Keratinocyte (primary cell): ENCODE measurements at regions not wholly inside any gene's neighbourhood (a gene's known extent, or its start where the extent isn't known, plus 50 kb on each side); places are given as distances from the start of the nearest gene placed in this dataset.

Experiments used
- DNase-seq: peaks from one replicate; pipeline ENCODE4 v3.0.0-alpha.2; 2011; ENCODE audit warnings: low read depth, missing footprints, low spot score
- FAIRE-seq: peaks from 2 replicates; lab custom pipeline; 2011; peaks lifted over from hg19 to GRCh38; lab: Jason Lieb, UNC
- H2AFZ ChIP-seq: 2 replicates; pipeline ENCODE4 v1.6.0; 2012; ENCODE audit warnings: low read length, control low read depth, inconsistent platforms; ENCODE audit not compliant: control insufficient read depth
- H3K27ac ChIP-seq: 2 replicates; pipeline ENCODE4 v1.5.1; 2011; ENCODE audit warnings: low read length; ENCODE audit not compliant: control insufficient read depth, insufficient read depth
- H3K27me3 ChIP-seq: 3 replicates; pipeline ENCODE4 v1.6.0; 2011; ENCODE audit warnings: low read length; ENCODE audit not compliant: control insufficient read depth, insufficient read depth; ENCODE audit errors: extremely low read depth
- H3K36me3 ChIP-seq, 2 experiments: 2 replicates in 1 of 2; 3 replicates in 1 of 2; pipeline ENCODE4 v1.5.1; 2011; ENCODE audit warnings: low read length in 2 of 2, mild to moderate bottlenecking in 1 of 2; ENCODE audit not compliant: control insufficient read depth in 2 of 2, insufficient read depth in 2 of 2; ENCODE audit errors: extremely low read depth in 1 of 2
- H3K4me1 ChIP-seq: 3 replicates; pipeline ENCODE4 v1.5.1; 2011; ENCODE audit warnings: low read length; ENCODE audit not compliant: control insufficient read depth, insufficient read depth; ENCODE audit errors: extremely low read depth
- H3K4me2 ChIP-seq: 3 replicates; pipeline ENCODE4 v1.6.0; 2011; ENCODE audit warnings: low read depth, low read length; ENCODE audit not compliant: control insufficient read depth, insufficient read depth; ENCODE audit errors: extremely low read depth
- H3K4me3 ChIP-seq, 3 experiments: fragments of 200-600 bp in 1 of 3; sonication (generic) in 1 of 3; 2 replicates in 2 of 3; 3 replicates in 1 of 3; pipeline ENCODE4 v1.5.1; 2011 to 2016; ENCODE audit warnings: low read length in 3 of 3, mild to moderate bottlenecking in 3 of 3, control low read depth in 2 of 3, inconsistent platforms in 1 of 3, low read depth in 1 of 3, mixed read lengths in 1 of 3, mixed run types in 1 of 3, moderate library complexity in 1 of 3; ENCODE audit not compliant: control insufficient read depth in 2 of 3, insufficient read depth in 2 of 3; ENCODE audit errors: extremely low read depth in 1 of 3
- H3K79me2 ChIP-seq: 2 replicates; pipeline ENCODE4 v1.6.0; 2012; ENCODE audit warnings: low read length; ENCODE audit not compliant: control insufficient read depth, insufficient read depth
- H3K9ac ChIP-seq: 3 replicates; pipeline ENCODE4 v1.6.0; 2011; ENCODE audit warnings: low read length; ENCODE audit not compliant: control insufficient read depth, insufficient read depth; ENCODE audit errors: extremely low read depth
- H3K9me1 ChIP-seq: 3 replicates; pipeline ENCODE4 v1.6.0; 2011; ENCODE audit warnings: low read length; ENCODE audit not compliant: control insufficient read depth, insufficient read depth; ENCODE audit errors: extremely low read depth
- H3K9me3 ChIP-seq: 2 replicates; pipeline ENCODE4 v1.5.1; 2012; ENCODE audit warnings: low read depth, low read length; ENCODE audit not compliant: control insufficient read depth
- H4K20me1 ChIP-seq: 3 replicates; pipeline ENCODE4 v1.6.0; 2011; ENCODE audit warnings: low read length; ENCODE audit not compliant: control insufficient read depth, insufficient read depth; ENCODE audit errors: extremely low read depth
- EZH2 ChIP-seq: IDR thresholded peaks from one replicate; pipeline ENCODE4 v1.6.1; 2012; ENCODE audit warnings: inconsistent platforms, mild to moderate bottlenecking, low read length, moderate library complexity
- dilution Hi-C: fragments of 300-500 bp; cut with MboI; formaldehyde crosslinking; loops from one replicate; pipeline ENCODE4 v1.7.0; 2020; ENCODE audit warnings: low sequenced_read_pairs; ENCODE audit not compliant: extremely low pct_ligation_motif_present
- TF ChIP-seq, protein P1 (sequence below), 3 experiments: IDR thresholded peaks in 1 of 3; conservative IDR thresholded peaks in 1 of 3; optimal IDR thresholded peaks in 1 of 3; 2 replicates in 2 of 3; 3 replicates in 1 of 3; pipeline versions ENCODE3 to v1.5.1; 2011; ENCODE audit warnings: low read length in 3 of 3, mild to moderate bottlenecking in 3 of 3, moderate library complexity in 2 of 3, control low read depth in 1 of 3, inconsistent platforms in 1 of 3; ENCODE audit not compliant: insufficient read depth in 2 of 3; ENCODE audit errors: extremely low read depth in 1 of 3

DNA sequence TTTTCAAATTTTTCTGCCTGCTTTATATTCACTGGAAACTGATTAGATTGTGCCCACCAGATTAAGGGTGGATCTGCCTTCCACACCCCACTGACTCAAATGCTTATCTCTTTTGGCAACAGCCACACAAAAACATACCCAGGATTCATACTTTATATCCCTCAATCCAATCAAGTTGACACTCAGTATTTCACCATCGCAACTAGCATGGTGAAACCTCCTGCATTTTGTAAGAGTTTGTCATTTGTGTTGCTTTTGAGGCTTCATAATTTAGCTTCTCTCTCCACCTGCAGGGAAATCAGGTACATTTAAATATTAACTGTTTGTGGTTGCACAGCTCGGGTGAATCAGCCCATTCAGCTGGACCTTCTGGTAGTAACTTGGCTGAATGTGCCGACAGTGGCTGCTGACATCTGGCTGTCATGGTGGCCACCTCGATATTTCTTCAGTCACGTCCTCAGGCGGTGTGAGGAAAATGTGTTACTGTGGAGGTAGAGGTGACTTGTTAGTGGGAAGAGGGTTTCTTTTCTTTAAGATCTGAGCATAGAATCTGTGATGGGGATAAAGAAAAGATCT lies 224.0 kb downstream of the PTBP2 start:
- Histone ChIP-seq H3K27me3 (no peaks in the 10 kb centered on the region), H3K4me3 (no peak overlapping the region), H3K79me2 (no peaks in the 10 kb centered on the region), H4K20me1 (no peaks in the 10 kb centered on the region), H3K27ac (no peak overlapping the region), H3K9me3 (no peaks in the 10 kb centered on the region), H3K36me3 (no peaks in the 10 kb centered on the region), H3K4me2 (no peak overlapping the region), H2AFZ (no peak overlapping the region), H3K9me1 (no peaks in the 10 kb centered on the region), H3K9ac (no peak overlapping the region), H3K4me1 (no peaks in the 10 kb centered on the region)
- DNase-seq = no peak
- no peak for TF ChIP-seq EZH2
- TF ChIP-seq, protein P1, sequence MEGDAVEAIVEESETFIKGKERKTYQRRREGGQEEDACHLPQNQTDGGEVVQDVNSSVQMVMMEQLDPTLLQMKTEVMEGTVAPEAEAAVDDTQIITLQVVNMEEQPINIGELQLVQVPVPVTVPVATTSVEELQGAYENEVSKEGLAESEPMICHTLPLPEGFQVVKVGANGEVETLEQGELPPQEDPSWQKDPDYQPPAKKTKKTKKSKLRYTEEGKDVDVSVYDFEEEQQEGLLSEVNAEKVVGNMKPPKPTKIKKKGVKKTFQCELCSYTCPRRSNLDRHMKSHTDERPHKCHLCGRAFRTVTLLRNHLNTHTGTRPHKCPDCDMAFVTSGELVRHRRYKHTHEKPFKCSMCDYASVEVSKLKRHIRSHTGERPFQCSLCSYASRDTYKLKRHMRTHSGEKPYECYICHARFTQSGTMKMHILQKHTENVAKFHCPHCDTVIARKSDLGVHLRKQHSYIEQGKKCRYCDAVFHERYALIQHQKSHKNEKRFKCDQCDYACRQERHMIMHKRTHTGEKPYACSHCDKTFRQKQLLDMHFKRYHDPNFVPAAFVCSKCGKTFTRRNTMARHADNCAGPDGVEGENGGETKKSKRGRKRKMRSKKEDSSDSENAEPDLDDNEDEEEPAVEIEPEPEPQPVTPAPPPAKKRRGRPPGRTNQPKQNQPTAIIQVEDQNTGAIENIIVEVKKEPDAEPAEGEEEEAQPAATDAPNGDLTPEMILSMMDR (optimal IDR thresholded peaks at IDR 0.05 in 1 of 3, IDR thresholded peaks at IDR 0.05 in 1 of 3, conservative IDR thresholded peaks at IDR 0.05 in 1 of 3; ENCODE audit: extremely low read depth in 1 of 3, insufficient read depth in 2 of 3, low read length in 3 of 3) = no peak
- dilution Hi-C loops = no loop called here
- FAIRE-seq = no peak

DNA sequence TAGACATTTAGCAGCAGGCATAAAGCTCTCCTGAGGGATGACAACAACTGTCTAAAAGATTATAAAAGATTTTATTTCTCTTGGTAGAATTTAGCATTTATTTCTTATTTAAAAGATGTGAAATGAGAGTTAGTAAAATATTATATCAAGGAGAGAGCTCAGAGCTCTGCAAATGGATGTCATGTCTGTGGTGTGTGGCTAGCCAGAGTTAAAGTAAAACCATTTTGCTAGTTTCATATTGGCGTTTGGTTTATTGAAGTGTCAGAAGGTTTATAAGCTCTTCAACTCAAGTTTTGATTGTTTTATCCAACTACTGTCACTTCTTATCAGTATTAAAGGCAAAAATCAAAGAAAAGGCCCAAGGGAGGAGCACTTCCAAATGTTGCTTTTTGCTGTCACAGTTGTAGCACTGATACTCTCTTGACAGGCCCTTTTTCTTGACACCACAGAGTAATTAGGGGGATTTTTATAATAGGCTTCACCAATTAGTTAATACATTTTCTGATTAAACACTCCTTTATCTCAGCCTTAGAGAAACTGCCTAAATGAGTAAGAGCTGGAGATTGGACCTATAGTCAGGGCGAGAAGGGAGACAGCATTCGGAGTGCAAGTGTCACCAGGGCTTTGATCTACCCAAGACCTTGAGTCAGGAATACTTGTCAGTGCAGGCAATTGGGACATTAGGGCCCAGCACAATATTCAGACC lies 233.9 kb downstream of the PTBP2 start:
- no peaks in the 10 kb centered on the region for H3K9me1 ChIP-seq
- no peak overlapping the region for H3K9ac ChIP-seq
- H3K9me3 ChIP-seq = no peaks in the 10 kb centered on the region
- FAIRE-seq = no peak
- no peaks in the 10 kb centered on the region for H3K27me3 ChIP-seq
- no peaks in the 10 kb centered on the region for H3K4me1 ChIP-seq
- H2AFZ ChIP-seq = no peak overlapping the region
- TF ChIP-seq, protein P1 (optimal IDR thresholded peaks at IDR 0.05 in 1 of 3, IDR thresholded peaks at IDR 0.05 in 1 of 3, conservative IDR thresholded peaks at IDR 0.05 in 1 of 3; ENCODE audit: extremely low read depth in 1 of 3, insufficient read depth in 2 of 3, low read length in 3 of 3) = no peak
- TF ChIP-seq EZH2 = no peak
- no peaks in the 10 kb centered on the region for H3K36me3 ChIP-seq
- dilution Hi-C loops = no loop called here
- no peak overlapping the region for H3K27ac ChIP-seq
- no peak overlapping the region for H3K4me3 ChIP-seq
- no peaks in the 10 kb centered on the region for H3K79me2 ChIP-seq
- no peak for DNase-seq
- H3K4me2 ChIP-seq = no peak overlapping the region
- no peaks in the 10 kb centered on the region for H4K20me1 ChIP-seq
